Activated CD8-positive, alpha-beta memory T cell treated with anti-CD3 and anti-CD28 coated beads for 48 hours (primary cell): ENCODE measurements at regions not wholly inside any gene's neighbourhood (a gene's known extent, or its start where the extent isn't known, plus 50 kb on each side); places are given as distances from the start of the nearest gene placed in this dataset.

ENCODE experiments used
- DNase-seq, 3 experiments: peaks; one replicate each; pipeline ENCODE4 v3.0.0-alpha.2; 2020; ENCODE audit warnings: low read depth in 2 of 3, low spot score in 2 of 3

DNA sequence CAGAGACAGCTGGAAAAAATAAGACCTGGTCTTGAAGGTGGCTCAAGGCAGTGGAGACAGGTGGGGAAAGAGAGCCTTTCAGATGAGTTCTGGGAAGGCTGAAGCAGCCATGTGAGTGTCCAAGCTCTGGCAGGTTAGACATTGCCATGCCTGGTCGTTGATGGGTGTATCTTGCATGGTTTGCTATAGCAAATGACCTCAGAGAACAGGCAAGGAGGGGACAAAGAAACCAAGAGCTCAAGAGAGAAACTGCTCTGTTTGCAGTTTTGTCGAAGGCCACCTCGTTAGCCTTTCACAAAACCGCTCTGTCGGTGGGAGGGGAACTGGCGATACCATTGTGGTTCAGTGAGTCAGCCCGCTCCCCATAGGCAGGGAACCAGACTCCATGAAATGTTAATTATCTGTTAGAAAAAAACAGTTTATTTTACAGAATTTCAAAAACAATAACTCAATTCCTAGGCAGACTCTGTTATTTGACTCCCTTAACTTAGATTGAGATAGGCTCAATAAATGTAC lies 82.8 kb upstream of the ARGLU1 start:
- DNase-seq: no peak

DNA sequence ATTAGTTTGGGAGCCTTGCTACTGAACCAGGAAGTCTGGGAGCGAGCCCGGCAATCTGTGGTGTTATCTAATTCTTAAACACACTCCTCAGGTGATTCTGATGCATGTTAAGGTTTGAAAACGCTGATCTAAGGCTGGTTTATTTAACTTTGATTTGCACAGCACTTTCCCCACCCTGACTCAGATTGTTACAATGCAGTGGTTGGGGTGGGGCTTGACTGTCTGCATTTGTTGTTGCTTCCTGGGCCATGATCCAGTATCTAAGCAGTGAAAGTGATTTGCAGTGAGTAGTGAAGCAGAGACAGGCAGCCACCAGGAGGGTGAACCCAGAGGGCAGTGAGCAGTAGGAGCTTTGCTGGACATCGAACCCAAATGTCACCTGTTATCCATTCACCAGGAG lies 81.6 kb upstream of the ARGLU1 start:
- no peak for DNase-seq

- no peak for DNase-seq
These were observed 72.6 kb upstream of the ARGLU1 start for GRCh38 chr13:106640515-106640914.

DNA sequence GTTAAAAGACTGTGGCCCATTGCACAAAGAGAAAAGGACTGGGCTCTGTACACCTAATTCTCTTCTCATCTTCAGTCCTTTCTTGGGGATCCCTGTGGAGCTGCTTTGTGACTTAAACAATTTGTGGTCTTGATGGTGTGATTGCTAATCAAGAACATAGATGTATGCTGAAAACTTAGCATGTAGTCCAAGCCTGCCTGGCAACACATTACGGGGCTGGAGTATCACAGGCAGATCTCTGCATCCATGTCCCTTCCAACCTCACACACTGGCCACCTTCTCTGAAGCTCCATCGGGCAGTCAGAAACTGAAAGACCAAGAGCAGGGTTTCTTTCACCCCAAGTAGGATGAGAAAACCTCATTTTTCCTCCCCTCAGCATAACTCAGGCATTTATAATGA lies 69.6 kb upstream of the ARGLU1 start:
- no peak for DNase-seq

- no peak for DNase-seq
These were observed 68.6 kb upstream of the ARGLU1 start for GRCh38 chr13:106636492-106636891.

- no peak for DNase-seq
These were observed 67.7 kb upstream of the ARGLU1 start for GRCh38 chr13:106635616-106636015.

- DNase-seq: no peak
These were observed 65.4 kb upstream of the ARGLU1 start for GRCh38 chr13:106633321-106633720.

- DNase-seq: no peak
These were observed 62.7 kb upstream of the ARGLU1 start for GRCh38 chr13:106630650-106631049.

- no peak for DNase-seq
These were observed 62.2 kb upstream of the ARGLU1 start for GRCh38 chr13:106630162-106630561.

GRCh38 chr13:106628936-106629659 lies 61.2 kb upstream of the ARGLU1 start:
- no peak for DNase-seq

- DNase-seq: no peak
These were observed 58.5 kb upstream of the ARGLU1 start for GRCh38 chr13:106626473-106626872.

DNA sequence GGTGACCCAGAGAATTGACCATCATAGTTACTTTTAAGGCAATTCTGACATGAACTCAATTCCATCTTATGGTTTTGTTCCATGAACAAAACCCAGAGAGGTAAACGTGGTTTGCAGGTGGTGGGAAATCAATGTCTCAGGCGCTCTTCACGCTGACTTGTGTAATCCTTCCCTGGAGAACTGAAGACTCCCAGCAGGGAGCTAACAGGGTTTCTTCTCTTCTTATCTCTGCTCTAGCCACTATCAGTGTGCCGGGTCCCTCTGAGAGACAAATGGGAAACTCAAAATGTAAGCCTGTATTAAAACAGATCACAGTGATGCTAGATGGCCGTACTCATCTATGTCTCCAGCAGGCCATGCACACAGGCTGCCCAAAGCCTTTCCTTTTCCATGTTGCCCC lies 57.6 kb upstream of the ARGLU1 start:
- no peak for DNase-seq

GRCh38 chr13:106623799-106624460 lies 56.0 kb upstream of the ARGLU1 start:
- DNase-seq: no peak

DNA sequence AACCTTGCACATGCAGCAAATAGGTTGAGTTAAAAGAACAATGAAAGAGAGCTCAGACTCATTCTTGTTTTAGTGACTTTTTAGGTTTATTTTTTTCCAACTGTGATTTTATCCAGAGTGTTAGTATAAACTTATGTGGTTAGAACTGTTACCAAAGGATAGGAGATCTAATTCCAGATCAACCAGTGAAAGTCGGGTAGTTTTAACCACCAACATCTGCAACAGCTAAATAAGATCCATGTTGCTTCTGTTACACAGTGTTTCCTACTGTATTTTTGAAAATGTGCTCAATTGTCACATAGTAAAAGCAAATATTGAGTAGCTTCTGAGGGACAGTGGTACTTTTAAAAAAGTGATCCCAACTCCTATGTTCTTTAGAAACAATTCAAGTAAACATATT lies 53.9 kb upstream of the ARGLU1 start:
- DNase-seq: no peak

- no peak for DNase-seq
These were observed 52.0 kb upstream of the ARGLU1 start for GRCh38 chr13:106619688-106620555.
